H1 (cell line): ENCODE measurements at regions not wholly inside any gene's neighbourhood (a gene's known extent, or its start where the extent isn't known, plus 50 kb on each side); places are given as distances from the start of the nearest gene placed in this dataset.

Experiments used
- CTCF ChIA-PET: fragments of 300-600 bp; sonication (Branson Sonifier 250); formaldehyde crosslinking; loops from one replicate; lab custom pipeline; 2021; ENCODE audit not compliant: partially characterized antibody; lab: Charles Lee
- POLR2A ChIA-PET: fragments of 300-600 bp; sonication (Branson Sonifier 250); formaldehyde crosslinking; loops from one replicate; lab custom pipeline; 2021; ENCODE audit warnings: inconsistent platforms; ENCODE audit not compliant: partially characterized antibody; lab: Charles Lee
- DNase-seq, 2 experiments: peaks; one replicate each; pipeline versions ENCODE4 v3.0.0 to v3.0.0-alpha.2; 2010 to 2022; ENCODE audit warnings: low spot score in 2 of 2, low read depth in 1 of 2, mixed read lengths in 1 of 2
- FAIRE-seq: peaks from 2 replicates; lab custom pipeline; 2011; peaks lifted over from hg19 to GRCh38; lab: Jason Lieb, UNC
- H2AFZ ChIP-seq: 2 replicates; pipeline ENCODE4 v1.8.1; 2012; ENCODE audit warnings: low read length, inconsistent platforms
- H2AK5ac ChIP-seq: 2 replicates; pipeline ENCODE4 v1.6.1; 2013; ENCODE audit warnings: low read depth, low read length
- H2BK120ac ChIP-seq: replicated peaks from 2 replicates; pipeline ENCODE3; 2013; ENCODE audit warnings: low read depth, low read length, inconsistent platforms
- H2BK12ac ChIP-seq: 2 replicates; pipeline ENCODE4 v1.6.1; 2013; ENCODE audit warnings: low read depth, low read length
- H2BK15ac ChIP-seq: 2 replicates; pipeline ENCODE4 v1.6.1; 2013; ENCODE audit warnings: low read length
- H2BK20ac ChIP-seq: 2 replicates; pipeline ENCODE4 v1.6.1; 2013; ENCODE audit warnings: low read length
- H2BK5ac ChIP-seq: 2 replicates; pipeline ENCODE4 v1.6.1; 2013; ENCODE audit warnings: low read depth, low read length
- H3K14ac ChIP-seq: 2 replicates; pipeline ENCODE4 v1.6.1; 2013; ENCODE audit warnings: inconsistent platforms; ENCODE audit not compliant: insufficient read length
- H3K18ac ChIP-seq: 2 replicates; pipeline ENCODE4 v1.6.1; 2013; ENCODE audit warnings: low read length; ENCODE audit errors: extremely low read depth
- H3K23ac ChIP-seq: 2 replicates; pipeline ENCODE4 v1.6.1; 2013; ENCODE audit warnings: inconsistent platforms; ENCODE audit not compliant: insufficient read length
- H3K23me2 ChIP-seq: 2 replicates; pipeline ENCODE4 v1.6.1; 2013; ENCODE audit warnings: low read depth, low read length
- H3K27ac ChIP-seq: 2 replicates; pipeline ENCODE4 v1.6.1; 2011; ENCODE audit warnings: low read depth, low read length, inconsistent platforms
- H3K27me3 ChIP-seq, 4 experiments: replicated peaks in 1 of 4; 1 replicate in 1 of 4; 2 replicates in 3 of 4; pipeline versions ENCODE4 v1.6.1 to v1.8.1; 2011 to 2013; ENCODE audit warnings: low read length in 3 of 4, mild to moderate bottlenecking in 3 of 4, inconsistent platforms in 2 of 4, mixed read lengths in 2 of 4, moderate library complexity in 1 of 4; ENCODE audit not compliant: control insufficient read depth in 3 of 4, insufficient read depth in 3 of 4; ENCODE audit errors: extremely low read depth in 1 of 4
- H3K36me3 ChIP-seq, 4 experiments: 2 replicates each; pipeline versions ENCODE4 v1.6.1 to v1.8.1; 2011 to 2013; ENCODE audit warnings: mild to moderate bottlenecking in 4 of 4, low read length in 3 of 4, moderate library complexity in 2 of 4, control low read depth in 1 of 4, inconsistent platforms in 1 of 4; ENCODE audit not compliant: insufficient read depth in 4 of 4, control insufficient read depth in 2 of 4
- H3K4ac ChIP-seq: replicated peaks from 2 replicates; pipeline ENCODE3; 2013; ENCODE audit warnings: low read length, low read depth, mixed read lengths, inconsistent platforms; ENCODE audit not compliant: insufficient read length
- H3K4me1 ChIP-seq, 4 experiments: replicated peaks in 1 of 4; 1 replicate in 1 of 4; 2 replicates in 3 of 4; pipeline versions ENCODE4 v1.6.1 to v1.8.1; 2011 to 2013; ENCODE audit warnings: low read length in 3 of 4, inconsistent platforms in 2 of 4, mixed read lengths in 1 of 4; ENCODE audit not compliant: insufficient read depth in 4 of 4, control insufficient read depth in 3 of 4
- H3K4me2 ChIP-seq, 2 experiments: 2 replicates each; pipeline versions ENCODE4 v1.6.1 to v1.8.1; 2011 to 2013; ENCODE audit warnings: low read depth in 2 of 2, low read length in 2 of 2, control low read depth in 1 of 2, inconsistent platforms in 1 of 2, mild to moderate bottlenecking in 1 of 2; ENCODE audit not compliant: insufficient read depth in 1 of 2
- H3K4me3 ChIP-seq, 4 experiments: fragments of 200-600, 300-600 bp in 1 of 4; sonication (generic), shearing (Covaris generic), sonication (Bioruptor Twin) in 1 of 4; 2 replicates each; pipeline versions ENCODE4 v1.5.1 to v1.8.1; 2011 to 2016; ENCODE audit warnings: low read length in 4 of 4, low read depth in 3 of 4, control low read depth in 2 of 4, inconsistent platforms in 2 of 4, mild to moderate bottlenecking in 2 of 4, mixed read lengths in 1 of 4, moderate library complexity in 1 of 4; ENCODE audit not compliant: insufficient read depth in 2 of 4; ENCODE audit errors: extremely low read depth in 1 of 4
- H3K56ac ChIP-seq: replicated peaks from 2 replicates; pipeline ENCODE3; 2013; ENCODE audit warnings: low read depth, mild to moderate bottlenecking, mixed read lengths, low read length, inconsistent platforms; ENCODE audit not compliant: insufficient read length
- H3K79me1 ChIP-seq: 2 replicates; pipeline ENCODE4 v1.6.1; 2013; ENCODE audit warnings: low read depth, low read length, control low read depth
- H3K79me2 ChIP-seq, 2 experiments: 2 replicates each; pipeline versions ENCODE4 v1.6.1 to v1.8.1; 2012 to 2013; ENCODE audit warnings: low read length in 2 of 2, mild to moderate bottlenecking in 2 of 2, inconsistent platforms in 1 of 2; ENCODE audit not compliant: insufficient read depth in 2 of 2, control insufficient read depth in 1 of 2
- H3K9ac ChIP-seq, 4 experiments: replicated peaks in 1 of 4; 1 replicate in 1 of 4; 2 replicates in 3 of 4; pipeline versions ENCODE4 v1.6.1 to v1.8.1; 2011 to 2013; ENCODE audit warnings: low read depth in 3 of 4, low read length in 3 of 4, control low read depth in 2 of 4, mild to moderate bottlenecking in 2 of 4, moderate library complexity in 2 of 4, inconsistent platforms in 1 of 4; ENCODE audit errors: extremely low read depth in 1 of 4
- H3K9me3 ChIP-seq, 2 experiments: 2 replicates each; pipeline versions ENCODE4 v1.6.1 to v1.8.1; 2012 to 2013; ENCODE audit warnings: mild to moderate bottlenecking in 2 of 2, moderate library complexity in 2 of 2, control low read depth in 1 of 2, inconsistent platforms in 1 of 2, low read depth in 1 of 2, low read length in 1 of 2, mixed read lengths in 1 of 2; ENCODE audit not compliant: insufficient read depth in 2 of 2
- H4K20me1 ChIP-seq, 2 experiments: replicated peaks in 1 of 2; 2 replicates each; pipeline versions ENCODE3 to v1.8.1; 2011 to 2013; ENCODE audit warnings: inconsistent platforms in 2 of 2, low read length in 2 of 2, mild to moderate bottlenecking in 1 of 2; ENCODE audit not compliant: insufficient read depth in 2 of 2, control insufficient read depth in 1 of 2
- H4K5ac ChIP-seq: 2 replicates; pipeline ENCODE4 v1.6.1; 2013; ENCODE audit warnings: low read length, low read depth, mixed read lengths, inconsistent platforms; ENCODE audit not compliant: insufficient read length
- H4K8ac ChIP-seq: 2 replicates; pipeline ENCODE4 v1.8.0; 2013; ENCODE audit warnings: mild to moderate bottlenecking, moderate library complexity, low read length, inconsistent platforms; ENCODE audit not compliant: insufficient read depth; ENCODE audit errors: extremely low read depth
- H4K91ac ChIP-seq: replicated peaks from 2 replicates; pipeline ENCODE3; 2013; ENCODE audit warnings: low read length, mixed read lengths, inconsistent platforms; ENCODE audit not compliant: insufficient read length
- CEBPB ChIP-seq: IDR thresholded peaks from 2 replicates; pipeline ENCODE4 v1.6.1; 2012; ENCODE audit warnings: low read depth, low read length
- CHD2 ChIP-seq: IDR thresholded peaks from 2 replicates; pipeline ENCODE4 v1.6.1; 2012; ENCODE audit warnings: low read length, improper control_type of control experiment
- GABPA ChIP-seq: IDR thresholded peaks from 2 replicates; pipeline ENCODE4 v1.6.1; 2011; ENCODE audit warnings: mild to moderate bottlenecking, low read length, moderate library complexity, borderline replicate concordance; ENCODE audit not compliant: insufficient read depth
- NRF1 ChIP-seq: IDR thresholded peaks from 2 replicates; pipeline ENCODE4 v1.6.1; 2011; ENCODE audit warnings: mild to moderate bottlenecking, low read depth, low read length, improper control_type of control experiment
- RFX5 ChIP-seq: IDR thresholded peaks from 2 replicates; pipeline ENCODE4 v1.6.1; 2011; ENCODE audit warnings: low read depth, low read length, improper control_type of control experiment, borderline replicate concordance
- RNF2 ChIP-seq: fragments of 200-900, 300-1000 bp; sonication (generic); IDR thresholded peaks from 2 replicates; pipeline ENCODE4 v1.7.1; 2016; ENCODE audit warnings: borderline replicate concordance, low read depth, mild to moderate bottlenecking, antibody characterized with exemption, low read length; ENCODE audit not compliant: poor library complexity, severe bottlenecking; ENCODE audit errors: missing control alignments
- TAF1 ChIP-seq: IDR thresholded peaks from 2 replicates; pipeline ENCODE4 v1.6.1; 2011; ENCODE audit warnings: mild to moderate bottlenecking, low read depth, low read length
- WGBS, 2 experiments: shearing (Covaris generic) in 1 of 2; methylation state at CpG; one replicate each; pipeline versions ENCODE4 v1.1.6 to v1.1.7; 2013 to 2015; ENCODE audit warnings: low lambda C conversion rate in 2 of 2, mixed read lengths in 2 of 2, inconsistent platforms in 1 of 2, low coverage in 1 of 2, missing lambda C conversion rate in 1 of 2; ENCODE audit not compliant: insufficient replicate concordance in 2 of 2, insufficient coverage in 1 of 2, insufficient read length in 1 of 2; ENCODE audit errors: extremely low coverage in 1 of 2, missing lambda C conversion rate in 1 of 2; 5-methylcytosine and 5-hydroxymethylcytosine counted together

DNA sequence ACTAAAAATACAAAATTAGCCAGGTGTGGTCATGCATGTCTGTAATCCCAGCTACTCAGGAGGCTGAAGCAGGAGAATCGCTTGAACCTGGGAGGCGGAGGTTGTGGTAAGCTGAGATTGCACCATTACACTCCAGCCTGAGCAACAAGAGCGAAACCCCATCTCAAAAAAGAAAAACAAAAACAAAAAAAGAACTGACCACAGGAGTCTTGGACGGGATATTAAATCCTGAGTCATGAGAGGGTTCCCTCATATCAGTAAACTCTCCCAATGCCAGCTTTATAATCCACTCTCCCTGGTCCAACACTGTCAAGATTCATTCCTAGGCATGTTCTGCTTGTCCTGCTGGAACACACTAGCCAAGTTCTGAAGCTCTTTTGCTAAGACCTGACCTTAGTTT, 61.5 kb upstream of the EP300 start:
- no peak overlapping the region for H3K9ac ChIP-seq
- H3K23me2 ChIP-seq = no peaks in the 10 kb centered on the region
- no peak overlapping the region for H3K23ac ChIP-seq
- H3K27me3 ChIP-seq = no peaks in the 10 kb centered on the region; a peak in 1 of 7 replicates
- no peak overlapping the region for H2BK15ac ChIP-seq
- DNase-seq (no peak), FAIRE-seq (no peak)
- no peak overlapping the region for H3K56ac ChIP-seq
- no peaks in the 10 kb centered on the region for H3K9me3 ChIP-seq
- H3K79me2 ChIP-seq = no peaks in the 10 kb centered on the region
- no peak overlapping the region for H2BK20ac ChIP-seq
- TF ChIP-seq NRF1 (no peak), TAF1 (no peak), CHD2 (no peak), RNF2 (no peak), RFX5 (no peak), GABPA (no peak), CEBPB (no peak)
- no peak overlapping the region for H2BK5ac ChIP-seq
- no peaks in the 10 kb centered on the region for H3K79me1 ChIP-seq
- no peak overlapping the region for H3K18ac ChIP-seq
- no peaks in the 10 kb centered on the region for H4K20me1 ChIP-seq
- 92% methylated on average over 4 of the region's 4 CpGs; no CpG with 5 or more reads in 1 of the 2 experiments for WGBS, 2 experiments
- CTCF ChIA-PET = interaction anchor here (1.6 kb wide), 1 partner anchor 21 kb away, joined by 5 read pairs; no protein-coding TSS in a partner anchor
- no peak overlapping the region for H3K27ac ChIP-seq
- peaks cover 0 to 6% (median 0%) of the 10 kb centered on the region in 4 experiments; a peak in 2 of 7 replicates for H3K4me1 ChIP-seq
- H2AK5ac ChIP-seq = no peak overlapping the region
- no peak overlapping the region for H4K8ac ChIP-seq
- POLR2A ChIA-PET = interaction anchor here (1.0 to 1.2 kb wide), 3 partner anchors 8 to 79 kb away, joined by 3 read pairs; partner anchors contain the start of gene RBX1
- H2BK120ac ChIP-seq = no peak overlapping the region
- H2BK12ac ChIP-seq = no peak overlapping the region
- no peak overlapping the region for H3K14ac ChIP-seq
- no peak overlapping the region for H3K4me2 ChIP-seq
- H2AFZ ChIP-seq = no peak overlapping the region
- no peak overlapping the region for H4K91ac ChIP-seq
- H3K4me3 ChIP-seq = no peak overlapping the region
- H4K5ac ChIP-seq = no peak overlapping the region
- H3K4ac ChIP-seq = no peak overlapping the region
- no peaks in the 10 kb centered on the region for H3K36me3 ChIP-seq
